ENCODE measurements at regions not wholly inside any gene's neighbourhood (a gene's known extent, or its start where the extent isn't known, plus 50 kb on each side); places are given as distances from the start of the nearest gene placed in this dataset.

GRCh38 chr1:60583696-60584095 lies 498.7 kb upstream of the NFIA start:
- no peak overlapping the region for H3K27ac ChIP-seq
- no peak overlapping the region for H3K4me3 ChIP-seq
- no peaks in the 10 kb centered on the region for H3K36me3 ChIP-seq
- TF ChIP-seq, protein P1, sequence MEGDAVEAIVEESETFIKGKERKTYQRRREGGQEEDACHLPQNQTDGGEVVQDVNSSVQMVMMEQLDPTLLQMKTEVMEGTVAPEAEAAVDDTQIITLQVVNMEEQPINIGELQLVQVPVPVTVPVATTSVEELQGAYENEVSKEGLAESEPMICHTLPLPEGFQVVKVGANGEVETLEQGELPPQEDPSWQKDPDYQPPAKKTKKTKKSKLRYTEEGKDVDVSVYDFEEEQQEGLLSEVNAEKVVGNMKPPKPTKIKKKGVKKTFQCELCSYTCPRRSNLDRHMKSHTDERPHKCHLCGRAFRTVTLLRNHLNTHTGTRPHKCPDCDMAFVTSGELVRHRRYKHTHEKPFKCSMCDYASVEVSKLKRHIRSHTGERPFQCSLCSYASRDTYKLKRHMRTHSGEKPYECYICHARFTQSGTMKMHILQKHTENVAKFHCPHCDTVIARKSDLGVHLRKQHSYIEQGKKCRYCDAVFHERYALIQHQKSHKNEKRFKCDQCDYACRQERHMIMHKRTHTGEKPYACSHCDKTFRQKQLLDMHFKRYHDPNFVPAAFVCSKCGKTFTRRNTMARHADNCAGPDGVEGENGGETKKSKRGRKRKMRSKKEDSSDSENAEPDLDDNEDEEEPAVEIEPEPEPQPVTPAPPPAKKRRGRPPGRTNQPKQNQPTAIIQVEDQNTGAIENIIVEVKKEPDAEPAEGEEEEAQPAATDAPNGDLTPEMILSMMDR (IDR thresholded peaks at IDR 0.05; ENCODE audit: low read depth, low read length), result no peak
- no peaks in the 10 kb centered on the region for H3K4me1 ChIP-seq (ENCODE audit: low read depth)
- DNase-seq (ENCODE audit: low read depth in 1 of 2, low spot score in 1 of 2), result no peak
- H3K27me3 ChIP-seq, result no peaks in the 10 kb centered on the region
- no peaks in the 10 kb centered on the region for H3K9me3 ChIP-seq (ENCODE audit: low read depth)

DNA sequence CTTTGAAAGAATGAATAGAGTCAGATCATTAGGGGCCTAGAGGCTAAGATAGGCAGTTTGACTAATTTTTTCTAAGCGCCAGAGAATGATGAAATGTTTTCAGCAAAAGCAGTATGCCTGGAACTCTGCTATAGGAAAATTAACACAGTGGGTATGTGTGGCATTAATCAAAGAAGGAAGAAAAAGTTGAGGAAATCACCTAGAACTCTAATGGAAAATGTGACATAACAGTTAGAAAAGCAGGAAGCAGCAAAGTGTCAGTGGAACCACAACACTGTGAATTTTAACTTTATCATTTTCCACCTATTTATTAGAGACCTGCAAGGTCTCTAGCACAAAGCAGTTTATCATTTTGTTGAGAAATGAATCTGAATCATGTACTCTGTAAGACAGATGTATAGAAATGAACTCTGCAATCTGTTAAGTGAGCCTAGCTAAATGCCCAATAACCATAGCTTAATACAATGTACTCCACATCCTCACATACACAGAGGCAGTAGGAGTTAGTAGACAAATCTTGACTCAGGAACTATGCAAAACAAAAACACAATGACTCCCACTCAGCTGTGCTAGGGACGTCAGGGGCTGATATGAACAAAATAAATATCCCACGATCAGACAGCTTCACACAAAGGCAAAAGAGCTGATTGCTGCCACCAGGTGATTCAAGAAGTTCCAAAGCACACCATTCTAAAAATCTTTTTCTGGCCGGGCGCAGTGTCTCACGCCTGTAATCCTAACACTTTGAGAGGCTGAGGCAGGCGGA lies 500.7 kb upstream of the NFIA start:
- TF ChIP-seq, protein P1 (IDR thresholded peaks at IDR 0.05; ENCODE audit: low read depth, low read length), result no peak
- H3K36me3 ChIP-seq, result no peaks in the 10 kb centered on the region

GRCh38 chr1:60577029-60577428 lies 503.5 kb upstream of the C1orf87 start:
- no peaks in the 10 kb centered on the region for H3K27me3 ChIP-seq
- TF ChIP-seq, protein P1 (IDR thresholded peaks at IDR 0.05; ENCODE audit: low read depth, low read length), result no peak
- H3K4me1 ChIP-seq (ENCODE audit: low read depth), result no peaks in the 10 kb centered on the region

More for the DNA sequence above, 500.7 kb upstream of the NFIA start:
- no peak overlapping the region for H3K4me3 ChIP-seq
- H3K9me3 ChIP-seq (ENCODE audit: low read depth), result no peaks in the 10 kb centered on the region
- no peaks in the 10 kb centered on the region for H3K4me1 ChIP-seq (ENCODE audit: low read depth)
- peak in 1 of 2 donors; percentile 32 for DNase-seq (ENCODE audit: low read depth in 1 of 2, low spot score in 1 of 2)
- no peaks in the 10 kb centered on the region for H3K27me3 ChIP-seq
- no peak overlapping the region for H3K27ac ChIP-seq

GRCh38 chr1:60575326-60575977 lies 501.9 kb upstream of the C1orf87 start:
- no peak overlapping the region for H3K27ac ChIP-seq

More at GRCh38 chr1:60577029-60577428, 503.5 kb upstream of the C1orf87 start:
- no peaks in the 10 kb centered on the region for H3K36me3 ChIP-seq
- H3K27ac ChIP-seq, result no peak overlapping the region
- no peak for DNase-seq (ENCODE audit: low read depth in 1 of 2, low spot score in 1 of 2)
- no peaks in the 10 kb centered on the region for H3K9me3 ChIP-seq (ENCODE audit: low read depth)
- no peak overlapping the region for H3K4me3 ChIP-seq

GRCh38 chr1:60573726-60574409 lies 500.3 kb upstream of the C1orf87 start:
- no peaks in the 10 kb centered on the region for H3K4me1 ChIP-seq (ENCODE audit: low read depth)
- DNase-seq (ENCODE audit: low read depth in 1 of 2, low spot score in 1 of 2), result peak in 1 of 2 donors; percentile 75
- TF ChIP-seq, protein P1 (IDR thresholded peaks at IDR 0.05; ENCODE audit: low read depth, low read length), result no peak
- H3K36me3 ChIP-seq, result no peaks in the 10 kb centered on the region
- H3K4me3 ChIP-seq, result no peak overlapping the region
- H3K27me3 ChIP-seq, result no peaks in the 10 kb centered on the region
- H3K9me3 ChIP-seq (ENCODE audit: low read depth), result no peaks in the 10 kb centered on the region
- H3K27ac ChIP-seq, result no peak overlapping the region

More at GRCh38 chr1:60575326-60575977, 501.9 kb upstream of the C1orf87 start:
- Histone ChIP-seq H3K9me3 (ENCODE audit: low read depth) (no peaks in the 10 kb centered on the region), H3K4me3 (no peak overlapping the region), H3K27me3 (no peaks in the 10 kb centered on the region), H3K4me1 (ENCODE audit: low read depth) (no peaks in the 10 kb centered on the region), H3K36me3 (no peaks in the 10 kb centered on the region)
- DNase-seq (ENCODE audit: low read depth in 1 of 2, low spot score in 1 of 2), result no peak
- TF ChIP-seq, protein P1 (IDR thresholded peaks at IDR 0.05; ENCODE audit: low read depth, low read length), result no peak
